GM19395 (cell line): ENCODE measurements at regions not wholly inside any gene's neighbourhood (a gene's known extent, or its start where the extent isn't known, plus 50 kb on each side); places are given as distances from the start of the nearest gene placed in this dataset.

ENCODE experiments used
- ATAC-seq: cut with Tn5 transposase; IDR thresholded peaks from one replicate; pipeline ENCODE4 v1.9.1; 2021; ENCODE audit warnings: mild to moderate bottlenecking, moderate library complexity; ENCODE audit not compliant: unreplicated experiment

DNA sequence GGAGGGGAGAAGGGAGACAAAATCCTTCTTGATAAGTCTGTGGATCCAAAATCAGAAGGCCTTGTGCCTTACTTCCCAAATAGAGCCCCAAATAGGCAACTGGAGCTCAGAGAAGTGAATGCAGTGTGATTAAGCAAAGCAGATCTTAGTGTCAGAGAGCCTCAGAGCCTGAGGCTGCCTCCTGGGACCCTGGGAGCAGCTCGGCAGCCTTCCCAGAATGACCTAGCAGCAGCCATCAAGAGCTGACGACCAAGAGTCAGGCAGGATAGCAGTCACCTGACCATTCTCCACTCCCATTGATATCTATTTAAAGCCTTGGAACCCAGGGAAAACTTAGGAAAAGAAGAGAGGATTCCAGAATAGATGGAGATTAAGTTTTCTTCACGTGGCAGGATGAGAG lies 78.0 kb upstream of the SMYD2 start:
- ATAC-seq = no peak

DNA sequence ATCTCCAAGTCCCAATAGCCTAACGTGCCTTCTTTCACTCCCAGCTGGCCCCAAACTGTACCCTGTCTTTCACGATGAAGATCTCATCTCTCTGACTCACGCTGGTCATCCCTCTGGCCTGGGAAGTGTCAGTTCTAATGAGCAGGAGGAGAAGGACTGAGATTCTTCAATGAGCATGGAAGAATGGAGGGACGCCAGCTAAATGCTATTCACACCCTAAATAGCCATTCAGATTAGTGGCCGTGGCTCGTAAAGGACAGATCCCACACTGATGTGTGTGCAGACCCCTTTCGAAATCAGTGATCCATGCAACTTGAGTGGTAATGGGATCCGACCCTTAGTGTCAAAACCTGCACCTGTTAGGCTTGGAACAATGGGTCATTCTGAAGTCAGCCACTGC lies 75.9 kb upstream of the SMYD2 start:
- ATAC-seq = no peak

DNA sequence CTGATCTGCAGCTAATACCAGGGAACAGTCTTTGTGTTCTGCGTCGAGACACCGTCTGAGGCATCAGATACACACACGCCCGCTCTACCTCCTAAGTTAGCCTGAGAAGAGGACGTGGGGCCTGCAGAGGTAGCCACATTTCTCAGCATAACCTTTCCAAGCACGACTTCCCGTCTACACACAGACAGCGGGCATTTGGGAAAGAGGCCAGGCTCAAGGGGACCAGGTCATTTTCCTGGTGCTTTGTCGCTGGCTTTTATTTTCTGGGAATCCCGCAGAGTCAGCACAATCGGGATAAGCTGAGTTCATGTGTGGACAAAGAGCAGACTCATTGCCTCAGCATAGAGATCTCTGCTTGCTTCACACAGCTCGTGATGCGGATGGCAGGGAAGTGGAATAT lies 72.5 kb upstream of the SMYD2 start:
- ATAC-seq = no peak

DNA sequence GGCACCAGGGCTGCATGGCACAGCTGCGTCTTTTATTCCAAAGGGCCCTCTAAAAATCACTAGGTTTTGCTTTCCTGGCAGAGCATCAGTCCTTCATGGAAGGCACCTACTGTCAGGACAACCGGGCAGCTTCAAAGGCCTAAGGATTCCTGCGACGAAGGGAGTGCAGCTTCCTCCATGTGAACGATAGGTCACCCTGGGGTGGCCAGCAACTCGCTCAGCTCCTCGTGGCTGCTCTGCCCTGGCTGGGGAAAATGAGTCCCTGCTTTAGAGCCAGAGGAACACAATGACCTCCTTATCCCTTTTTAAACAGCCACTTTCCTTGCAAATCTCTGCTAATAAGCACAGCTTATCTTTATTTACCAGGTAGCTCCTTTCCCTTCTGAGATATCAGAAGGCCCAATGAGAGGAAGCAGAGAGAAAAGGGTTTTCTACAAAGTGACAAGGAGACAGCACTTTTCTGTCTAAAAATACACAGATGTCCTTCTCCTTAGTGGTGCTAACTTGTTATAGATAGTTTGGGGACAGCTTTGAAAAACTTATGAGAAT lies 71.6 kb upstream of the SMYD2 start:
- no peak for ATAC-seq

DNA sequence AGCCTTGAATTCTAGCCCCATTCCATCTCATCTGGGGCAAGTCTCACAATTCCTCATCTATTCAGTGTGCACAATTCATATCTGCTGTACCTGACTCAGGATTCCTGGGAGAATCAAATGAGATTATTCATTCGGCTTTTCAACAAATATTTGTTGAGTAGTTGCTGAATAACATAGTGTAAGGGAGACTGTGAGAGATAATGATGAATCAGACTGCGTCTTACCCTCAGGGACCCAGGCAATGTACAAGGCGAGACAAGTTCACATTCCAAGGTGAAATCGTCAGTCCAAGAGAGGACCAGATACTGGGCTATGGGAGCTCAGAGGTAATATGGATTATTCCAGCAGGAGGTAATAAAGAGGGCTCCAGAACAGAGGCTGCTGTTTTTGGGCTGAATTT lies 67.8 kb upstream of the SMYD2 start:
- no peak for ATAC-seq

DNA sequence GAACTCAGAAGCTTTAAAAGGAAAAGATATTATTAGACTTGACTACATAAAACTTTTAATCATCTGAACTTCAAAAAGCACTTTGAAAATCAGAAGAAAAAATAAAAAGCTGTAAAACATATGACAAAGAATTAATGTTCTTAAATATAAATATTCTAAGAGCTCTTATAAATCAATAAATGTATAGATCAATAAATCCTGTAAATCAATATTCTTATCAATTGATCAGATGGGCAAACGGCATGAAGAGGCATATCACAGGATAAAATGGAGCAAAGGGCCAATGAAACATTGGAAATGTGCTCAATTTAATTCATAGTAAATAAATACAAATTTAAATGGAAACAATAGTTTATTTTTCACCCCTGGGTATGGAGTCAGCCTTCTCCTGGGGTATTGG lies 66.1 kb upstream of the SMYD2 start:
- ATAC-seq = no peak

DNA sequence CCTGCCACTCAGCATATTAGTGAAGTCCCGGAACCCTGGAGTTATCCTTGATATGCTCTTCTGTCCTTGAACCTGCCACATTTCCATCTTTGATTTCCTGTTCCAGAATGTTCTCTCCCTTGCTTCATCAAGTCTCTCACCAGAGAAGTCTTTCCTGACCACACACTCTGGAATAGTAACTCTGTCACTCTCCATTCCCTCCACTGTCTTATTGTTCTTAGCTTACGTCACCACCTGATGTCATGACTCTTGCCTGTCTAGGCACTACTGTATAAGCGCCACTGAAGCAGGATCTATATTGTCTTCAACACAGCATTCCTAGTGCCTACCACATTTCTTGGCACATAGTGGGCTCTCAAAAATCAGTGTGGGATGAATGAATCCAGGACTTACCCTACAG lies 65.4 kb upstream of the SMYD2 start:
- ATAC-seq = no peak

DNA sequence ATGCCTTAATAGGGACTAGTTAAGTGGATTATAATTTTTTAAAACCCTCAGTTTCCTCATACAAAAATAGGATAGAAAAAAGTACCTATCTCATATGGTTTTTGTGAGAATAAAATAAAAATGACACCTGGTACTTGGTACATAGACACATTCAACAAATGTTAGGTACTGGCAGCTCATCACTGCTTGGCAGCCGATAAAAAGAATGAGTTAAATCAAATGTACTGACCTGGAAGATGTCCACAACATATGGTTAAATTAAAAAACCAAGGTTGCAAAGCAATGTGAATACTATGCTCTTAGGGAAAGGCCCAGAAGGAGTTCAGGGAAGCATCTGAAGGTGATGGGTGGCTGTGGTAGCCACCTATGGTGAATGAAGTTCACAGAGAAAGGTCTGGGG lies 64.9 kb upstream of the SMYD2 start:
- ATAC-seq = no peak

DNA sequence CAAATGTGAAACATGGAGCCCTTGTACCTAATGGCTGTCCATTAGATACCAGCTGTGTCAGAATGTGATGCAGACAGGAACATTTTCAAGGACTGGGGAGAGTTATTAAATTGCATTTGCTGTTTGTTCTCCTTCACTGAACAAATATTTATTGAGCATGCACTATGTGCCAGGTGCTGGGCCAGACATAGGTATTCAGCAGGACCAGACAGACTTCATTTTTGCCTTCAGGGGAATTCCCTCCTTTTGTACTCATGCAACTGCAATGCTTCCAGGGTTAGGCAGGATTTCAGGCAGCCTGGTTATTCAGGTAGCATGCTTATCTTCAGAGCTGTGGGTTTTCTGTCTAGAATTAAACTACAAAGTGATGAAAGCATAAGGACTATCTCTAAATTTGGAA lies 64.2 kb upstream of the SMYD2 start:
- ATAC-seq = no peak

DNA sequence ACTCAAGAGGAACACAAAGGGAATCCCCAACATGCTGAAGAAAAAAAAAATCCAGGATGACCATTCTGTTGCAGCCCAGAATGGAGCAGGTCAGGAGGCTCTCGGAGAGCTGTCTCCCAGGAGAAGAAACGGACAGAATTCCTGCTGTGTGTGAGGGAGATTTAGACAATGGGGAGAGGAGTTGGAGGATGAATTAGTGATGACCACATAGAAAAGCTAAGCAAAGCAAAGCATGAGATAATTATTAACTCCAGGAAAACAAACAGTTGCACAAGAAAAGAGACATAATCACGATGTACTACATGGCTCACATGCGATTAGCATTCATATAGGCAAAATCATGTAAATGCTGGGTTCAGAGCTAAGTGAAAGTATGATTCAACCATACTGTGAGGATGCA lies 61.1 kb upstream of the SMYD2 start:
- no peak for ATAC-seq

DNA sequence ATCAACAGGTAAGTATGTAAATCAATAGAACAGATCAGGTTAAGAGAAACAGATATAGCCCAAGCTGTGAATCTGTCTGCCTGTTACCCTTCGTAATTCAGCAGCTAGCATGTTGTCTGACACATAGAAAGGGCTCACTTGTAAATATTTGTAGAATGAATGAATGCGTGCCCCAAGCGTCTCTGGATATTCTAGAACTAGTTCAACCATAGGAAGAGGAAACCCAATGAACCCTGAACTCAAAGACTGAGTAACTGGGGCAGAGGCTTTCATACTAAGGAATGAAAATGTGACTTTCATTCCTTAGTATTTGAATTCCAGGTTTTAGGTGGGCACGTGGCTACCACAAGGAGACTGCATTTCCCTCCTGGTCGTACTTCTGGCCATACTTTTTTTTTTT lies 60.1 kb upstream of the SMYD2 start:
- no peak for ATAC-seq

DNA sequence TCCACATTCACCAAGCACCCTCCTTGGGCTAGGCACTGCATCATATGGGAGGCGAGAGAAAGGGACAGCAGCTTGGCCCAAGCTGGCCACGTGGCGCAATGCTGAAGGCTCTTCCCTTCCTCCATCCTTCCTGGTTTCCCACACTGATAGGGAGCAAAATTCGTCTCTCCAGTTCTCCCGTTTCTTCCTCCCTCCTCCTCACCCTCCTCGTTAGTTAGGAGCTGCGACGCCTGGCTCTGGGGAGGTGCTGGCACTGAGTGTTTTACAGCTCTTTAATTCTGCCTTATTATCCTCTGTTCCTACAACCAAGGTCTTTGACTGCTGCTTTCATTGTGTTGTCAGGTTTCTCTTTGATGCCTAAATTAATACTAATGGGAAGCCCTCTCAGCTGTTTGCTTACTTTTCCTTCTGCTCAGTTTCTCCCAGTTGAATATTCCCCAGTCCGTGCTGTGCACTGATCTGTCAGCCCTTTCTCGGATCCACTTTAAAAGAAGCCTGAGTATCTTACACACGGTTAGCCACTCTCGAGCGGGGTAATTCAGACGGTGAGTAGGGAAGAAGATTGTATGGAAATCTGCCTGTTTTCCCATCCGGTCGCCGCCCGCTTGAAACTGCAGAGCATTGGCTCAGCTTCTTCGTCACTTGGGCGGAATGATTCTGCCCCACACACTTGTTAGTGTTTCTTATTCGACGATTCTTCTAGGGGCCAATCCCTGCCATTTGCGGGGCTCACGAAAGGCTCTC lies 56.2 kb upstream of the SMYD2 start:
- ATAC-seq = no peak

DNA sequence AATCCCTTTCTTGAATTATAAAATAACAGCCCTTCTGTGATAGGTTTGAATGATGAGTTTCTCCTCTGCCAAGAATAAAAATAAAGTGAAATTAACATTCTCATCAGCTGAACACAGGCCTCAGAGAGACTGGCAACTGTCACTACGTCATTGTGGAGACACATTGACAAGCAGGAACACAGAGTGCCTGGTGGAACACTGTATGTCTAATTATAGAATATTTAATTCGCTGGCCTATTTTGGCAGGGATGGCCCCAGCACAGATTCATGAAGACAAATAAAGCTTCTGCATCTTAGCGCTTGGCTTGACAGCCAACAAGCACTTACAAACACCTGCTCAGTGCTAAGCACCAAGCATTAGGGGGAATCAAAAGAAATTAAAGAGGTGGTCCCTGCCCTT lies 52.0 kb upstream of the SMYD2 start:
- no peak for ATAC-seq

DNA sequence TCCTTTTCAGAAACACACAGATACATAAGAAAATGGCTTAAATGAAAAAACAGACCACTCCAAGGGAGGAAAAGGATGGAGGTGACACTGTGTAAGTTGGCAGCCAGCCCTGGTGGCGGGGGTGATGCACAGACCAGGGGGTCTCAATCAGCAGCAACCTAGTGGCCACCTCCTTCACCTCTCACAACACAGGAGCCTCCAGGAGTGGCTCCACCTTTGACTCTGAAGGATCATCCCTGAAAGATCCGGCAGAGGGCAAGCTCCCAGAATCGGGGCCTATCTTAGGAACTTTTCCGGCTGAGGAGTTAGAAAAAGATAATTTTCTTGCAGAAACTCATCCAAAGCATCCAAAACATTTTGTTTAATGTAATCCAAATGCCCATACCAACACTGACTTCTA lies 51.2 kb upstream of the SMYD2 start:
- ATAC-seq = no peak
